ENCODE measurements at regions not wholly inside any gene's neighbourhood (a gene's known extent, or its start where the extent isn't known, plus 50 kb on each side); places are given as distances from the start of the nearest gene placed in this dataset.
"Not testable (repeated sequence)": the region's sequence is repeated elsewhere in the genome, so short reads cannot be mapped to it uniquely, and the experiment has no call there.

DNA sequence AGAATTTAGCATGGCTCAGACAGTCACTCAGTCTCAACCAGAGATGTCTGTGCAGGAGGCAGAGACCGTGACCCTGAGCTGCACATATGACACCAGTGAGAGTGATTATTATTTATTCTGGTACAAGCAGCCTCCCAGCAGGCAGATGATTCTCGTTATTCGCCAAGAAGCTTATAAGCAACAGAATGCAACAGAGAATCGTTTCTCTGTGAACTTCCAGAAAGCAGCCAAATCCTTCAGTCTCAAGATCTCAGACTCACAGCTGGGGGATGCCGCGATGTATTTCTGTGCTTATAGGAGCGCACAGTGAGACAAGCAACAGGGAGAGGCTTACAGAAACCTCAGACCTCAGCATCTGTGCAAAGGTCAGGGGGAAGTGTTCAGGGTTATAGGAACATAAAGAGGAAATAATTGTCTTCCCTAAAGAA is 307.6 kb downstream of the DAD1 start:
- H2AFZ ChIP-seq (ENCODE audit: control insufficient read depth, low read depth, low read length); H3K27me3 ChIP-seq (replicated peaks in 1 of 2; ENCODE audit: control insufficient read depth in 2 of 2, insufficient read depth in 2 of 2, low read length in 1 of 2); BruUV-seq (replicated peaks); H3K4me2 ChIP-seq (ENCODE audit: control insufficient read depth, insufficient read depth); H3K79me2 ChIP-seq (ENCODE audit: control insufficient read depth, insufficient read depth, low read length); H3K9me3 ChIP-seq (replicated peaks; ENCODE audit: control insufficient read depth, insufficient read depth, low read length); H3K9ac ChIP-seq (ENCODE audit: control insufficient read depth, insufficient read depth, low read length); H4K20me1 ChIP-seq (ENCODE audit: control insufficient read depth, insufficient read depth); H3K27ac ChIP-seq (ENCODE audit: control insufficient read depth, insufficient read depth); H3K4me3 ChIP-seq; in situ Hi-C loops (cut with MboI); FAIRE-seq; H3K36me3 ChIP-seq (ENCODE audit: control insufficient read depth in 2 of 2, insufficient read depth in 2 of 2, low read length in 1 of 2); H3K4me1 ChIP-seq (ENCODE audit: control insufficient read depth, insufficient read depth, low read length); DNase-seq (ENCODE audit: low read depth, low spot score): not testable (repeated sequence)
- intact Hi-C loops (cut with micrococcal nuclease; ENCODE audit: unreplicated experiment), result loop anchor here (10.0 kb wide), 1 partner anchor 117 kb away; no protein-coding TSS in a partner anchor
- ChIA-PET SMC1A (ENCODE audit: uncharacterized antibody, unreplicated experiment) (interaction anchor here (0.7 to 6.2 kb wide), 24 partner anchors 10 to 289 kb away, joined by 3 to 36 read pairs (median 4); no protein-coding TSS in a partner anchor), CTCF (interaction anchor here (0.8 to 7.0 kb wide), 24 partner anchors 9 to 288 kb away, joined by 3 to 52 read pairs (median 6); no protein-coding TSS in a partner anchor), RAD21 (ENCODE audit: unreplicated experiment) (interaction anchor here (0.6 to 2.1 kb wide), 15 partner anchors 15 to 289 kb away, joined by 3 to 9 read pairs (median 4); no protein-coding TSS in a partner anchor), POLR2A (interaction anchor here (1.2 kb wide), 2 partner anchors 16 to 17 kb away, joined by 3 read pairs; no protein-coding TSS in a partner anchor)
- 2% methylated on average over 7 of the region's 7 CpGs for WGBS (ENCODE audit: insufficient coverage, insufficient replicate concordance, low lambda C conversion rate, missing lambda C conversion rate)
- peak; percentile 60 for ATAC-seq
- 0 out of 2 replicates have a peak, but pooled peaks have one; percentile 23 for TF ChIP-seq PAX5 (IDR thresholded peaks at IDR 0.05; ENCODE audit: borderline replicate concordance, low read depth, low read length)
- 0 out of 2 replicates have a peak, but pooled peaks have one; percentile 16 for TF ChIP-seq NR2F1 (conservative IDR thresholded peaks at IDR 0.05)

- H3K4me1 ChIP-seq (ENCODE audit: control insufficient read depth, insufficient read depth, low read length), result peaks cover 5% of the 10 kb centered on the region; the same call in 1 of the 2 replicates
- H3K36me3 ChIP-seq (ENCODE audit: control insufficient read depth in 2 of 2, insufficient read depth in 2 of 2, low read length in 1 of 2), result no peaks in the 10 kb centered on the region
- DNase-seq (ENCODE audit: low read depth, low spot score), result no peak
- BruUV-seq (replicated peaks), result no TSS peak
- intact Hi-C loops (cut with micrococcal nuclease; ENCODE audit: unreplicated experiment), result loop anchor here (10.0 kb wide), 1 partner anchor 116 kb away; no protein-coding TSS in a partner anchor
- ATAC-seq, result peak; percentile 43
- peaks cover 0 to 5% of the 10 kb centered on the region in 2 experiments; a peak in 3 of 4 replicates for H3K27me3 ChIP-seq (replicated peaks in 1 of 2; ENCODE audit: control insufficient read depth in 2 of 2, insufficient read depth in 2 of 2, low read length in 1 of 2)
- no peaks in the 10 kb centered on the region for H3K79me2 ChIP-seq (ENCODE audit: control insufficient read depth, insufficient read depth, low read length)
- in situ Hi-C loops (cut with MboI), result no loop called here
- H2AFZ ChIP-seq (ENCODE audit: control insufficient read depth, low read depth, low read length), result no peak overlapping the region
- WGBS (ENCODE audit: insufficient coverage, insufficient replicate concordance, low lambda C conversion rate, missing lambda C conversion rate), result 26% methylated on average over 5 of the region's 5 CpGs
- H3K27ac ChIP-seq (ENCODE audit: control insufficient read depth, insufficient read depth), result no peak overlapping the region
- CTCF ChIA-PET, result interaction anchor here (0.7 to 7.0 kb wide), 31 partner anchors 8 to 289 kb away, joined by 3 to 52 read pairs (median 5); no protein-coding TSS in a partner anchor
- no peak overlapping the region for H3K4me3 ChIP-seq
- no peaks in the 10 kb centered on the region for H4K20me1 ChIP-seq (ENCODE audit: control insufficient read depth, insufficient read depth)
- H3K9me3 ChIP-seq (replicated peaks; ENCODE audit: control insufficient read depth, insufficient read depth, low read length), result no peaks in the 10 kb centered on the region
- FAIRE-seq, result no peak
- RAD21 ChIA-PET (ENCODE audit: unreplicated experiment), result interaction anchor here (0.7 to 2.1 kb wide), 19 partner anchors 14 to 191 kb away, joined by 3 to 9 read pairs (median 3); no protein-coding TSS in a partner anchor
- H3K9ac ChIP-seq (ENCODE audit: control insufficient read depth, insufficient read depth, low read length), result no peak overlapping the region
- POLR2A ChIA-PET, result interaction anchor here (1.2 kb wide), 2 partner anchors 16 to 17 kb away, joined by 3 read pairs; no protein-coding TSS in a partner anchor
- SMC1A ChIA-PET (ENCODE audit: uncharacterized antibody, unreplicated experiment), result interaction anchor here (0.7 to 6.2 kb wide), 27 partner anchors 9 to 289 kb away, joined by 3 to 36 read pairs (median 4); no protein-coding TSS in a partner anchor
- H3K4me2 ChIP-seq (ENCODE audit: control insufficient read depth, insufficient read depth), result no peak overlapping the region
- TF ChIP-seq NR2C1 (IDR thresholded peaks at IDR 0.05) (no peak), ZNF274 (IDR thresholded peaks at IDR 0.05; ENCODE audit: insufficient read depth, insufficient read length) (no peak), FOS (IDR thresholded peaks at IDR 0.05; ENCODE audit: borderline replicate concordance, extremely low read depth, insufficient read length) (no peak), LARP7 (IDR thresholded peaks at IDR 0.05) (no peak), RB1 (IDR thresholded peaks at IDR 0.05; ENCODE audit: borderline replicate concordance) (no peak), IRF4 (IDR thresholded peaks at IDR 0.05; ENCODE audit: low read depth, low read length) (no peak), ATF7 (IDR thresholded peaks at IDR 0.05; ENCODE audit: low read depth) (no peak), POLR2AphosphoS2 (IDR thresholded peaks at IDR 0.05; ENCODE audit: low read depth, low read length) (no peak), MEF2A (IDR thresholded peaks at IDR 0.05; ENCODE audit: insufficient read depth, low read depth, low read length) (no peak)
- TF ChIP-seq, protein P1, sequence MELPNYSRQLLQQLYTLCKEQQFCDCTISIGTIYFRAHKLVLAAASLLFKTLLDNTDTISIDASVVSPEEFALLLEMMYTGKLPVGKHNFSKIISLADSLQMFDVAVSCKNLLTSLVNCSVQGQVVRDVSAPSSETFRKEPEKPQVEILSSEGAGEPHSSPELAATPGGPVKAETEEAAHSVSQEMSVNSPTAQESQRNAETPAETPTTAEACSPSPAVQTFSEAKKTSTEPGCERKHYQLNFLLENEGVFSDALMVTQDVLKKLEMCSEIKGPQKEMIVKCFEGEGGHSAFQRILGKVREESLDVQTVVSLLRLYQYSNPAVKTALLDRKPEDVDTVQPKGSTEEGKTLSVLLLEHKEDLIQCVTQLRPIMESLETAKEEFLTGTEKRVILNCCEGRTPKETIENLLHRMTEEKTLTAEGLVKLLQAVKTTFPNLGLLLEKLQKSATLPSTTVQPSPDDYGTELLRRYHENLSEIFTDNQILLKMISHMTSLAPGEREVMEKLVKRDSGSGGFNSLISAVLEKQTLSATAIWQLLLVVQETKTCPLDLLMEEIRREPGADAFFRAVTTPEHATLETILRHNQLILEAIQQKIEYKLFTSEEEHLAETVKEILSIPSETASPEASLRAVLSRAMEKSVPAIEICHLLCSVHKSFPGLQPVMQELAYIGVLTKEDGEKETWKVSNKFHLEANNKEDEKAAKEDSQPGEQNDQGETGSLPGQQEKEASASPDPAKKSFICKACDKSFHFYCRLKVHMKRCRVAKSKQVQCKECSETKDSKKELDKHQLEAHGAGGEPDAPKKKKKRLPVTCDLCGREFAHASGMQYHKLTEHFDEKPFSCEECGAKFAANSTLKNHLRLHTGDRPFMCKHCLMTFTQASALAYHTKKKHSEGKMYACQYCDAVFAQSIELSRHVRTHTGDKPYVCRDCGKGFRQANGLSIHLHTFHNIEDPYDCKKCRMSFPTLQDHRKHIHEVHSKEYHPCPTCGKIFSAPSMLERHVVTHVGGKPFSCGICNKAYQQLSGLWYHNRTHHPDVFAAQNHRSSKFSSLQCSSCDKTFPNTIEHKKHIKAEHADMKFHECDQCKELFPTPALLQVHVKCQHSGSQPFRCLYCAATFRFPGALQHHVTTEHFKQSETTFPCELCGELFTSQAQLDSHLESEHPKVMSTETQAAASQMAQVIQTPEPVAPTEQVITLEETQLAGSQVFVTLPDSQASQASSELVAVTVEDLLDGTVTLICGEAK (IDR thresholded peaks at IDR 0.05; ENCODE audit: borderline replicate concordance), result no peak
These were observed 308.3 kb downstream of the DAD1 start for GRCh38 chr14:22280497-22281316.
